Caco-2 (cell line): ENCODE measurements at regions not wholly inside any gene's neighbourhood (a gene's known extent, or its start where the extent isn't known, plus 50 kb on each side); places are given as distances from the start of the nearest gene placed in this dataset.

Experiments
- BruUV-seq: library from RNA; stranded (reverse); fragments of 400-500 nt; replicated peaks from 2 replicates; lab custom pipeline; 2021; lab: Mats Ljungman, UMichigan
- CTCF ChIA-PET: fragments of 300-600 bp; sonication (Branson Sonifier 250); formaldehyde crosslinking; loops from one replicate; lab custom pipeline; 2022; ENCODE audit warnings: antibody characterized with exemption; lab: Charles Lee
- POLR2A ChIA-PET: fragments of 300-600 bp; sonication (Branson Sonifier 250); formaldehyde crosslinking; loops from one replicate; lab custom pipeline; 2022; ENCODE audit warnings: antibody characterized with exemption; lab: Charles Lee
- DNase-seq, 2 experiments: peaks; one replicate each; pipeline versions ENCODE4 v3.0.0 to v3.0.0-alpha.2; 2020 to 2022
- H3K27me3 ChIP-seq: replicated peaks from 2 replicates; pipeline ENCODE4 v1.6.0; 2011; ENCODE audit warnings: low read length; ENCODE audit not compliant: control insufficient read depth, insufficient read depth
- H3K36me3 ChIP-seq: 2 replicates; pipeline ENCODE4 v1.5.1; 2011; ENCODE audit warnings: low read length; ENCODE audit not compliant: control insufficient read depth, insufficient read depth
- H3K4me1 ChIP-seq: fragments of 250-450 bp; sonication (Bioruptor Pico); 2 replicates; pipeline ENCODE4 v1.5.1; 2020; ENCODE audit warnings: mild to moderate bottlenecking
- H3K4me3 ChIP-seq: 2 replicates; pipeline ENCODE4 v1.5.1; 2011; ENCODE audit warnings: low read depth, mild to moderate bottlenecking, control low read depth, low read length
- H3K9me3 ChIP-seq: fragments of 250-450 bp; sonication (Bioruptor Pico); 2 replicates; pipeline ENCODE4 v1.5.1; 2020; ENCODE audit warnings: mild to moderate bottlenecking, moderate library complexity
- H3K27ac Mint-ChIP-seq: one replicate; pipeline ENCODE4 v1.8.0; 2022; ENCODE audit warnings: mixed read lengths; ENCODE audit not compliant: unreplicated experiment
- H3K27me3 Mint-ChIP-seq: one replicate; pipeline ENCODE4 v1.8.0; 2022; ENCODE audit warnings: mixed read lengths; ENCODE audit not compliant: insufficient read depth, unreplicated experiment
- H3K36me3 Mint-ChIP-seq: one replicate; pipeline ENCODE4 v1.8.0; 2022; ENCODE audit warnings: mild to moderate bottlenecking, mixed read lengths; ENCODE audit not compliant: insufficient read depth, unreplicated experiment
- H3K4me1 Mint-ChIP-seq: one replicate; pipeline ENCODE4 v1.8.0; 2022; ENCODE audit warnings: low read depth, mixed read lengths; ENCODE audit not compliant: unreplicated experiment
- H3K4me3 Mint-ChIP-seq: one replicate; pipeline ENCODE4 v1.8.0; 2022; ENCODE audit warnings: mild to moderate bottlenecking, moderate library complexity, mixed read lengths; ENCODE audit not compliant: unreplicated experiment
- H3K9me3 Mint-ChIP-seq: one replicate; pipeline ENCODE4 v1.8.0; 2022; ENCODE audit warnings: mixed read lengths; ENCODE audit not compliant: unreplicated experiment
- CTCF ChIP-seq, 2 experiments: fragments of 200-600 bp in 1 of 2; IDR thresholded peaks; 1 replicate in 1 of 2; 2 replicates in 1 of 2; pipeline versions ENCODE4 v1.5.1 to v1.8.0; 2011 to 2022; ENCODE audit warnings: antibody characterized with exemption in 1 of 2, control low read depth in 1 of 2, inconsistent platforms in 1 of 2, low read depth in 1 of 2, low read length in 1 of 2, mild to moderate bottlenecking in 1 of 2, moderate library complexity in 1 of 2; ENCODE audit not compliant: insufficient read depth in 1 of 2, severe bottlenecking in 1 of 2, unreplicated experiment in 1 of 2
- intact Hi-C: fragments of 100-400 bp; cut with micrococcal nuclease; formaldehyde crosslinking; loops from one replicate; pipeline ENCODE4 v1.10.0; 2022; ENCODE audit not compliant: unreplicated experiment

- BruUV-seq = no TSS peak
- intact Hi-C loops = loop anchor here (10.0 kb wide), 2 partner anchors 234 to 414 kb away; no protein-coding TSS in a partner anchor
- H3K4me1 Mint-ChIP-seq = peaks cover 13% of the 10 kb centered on the region
Measured at GRCh38 chr12:24360461-24360860, 411.0 kb upstream of the SOX5 start.

GRCh38 chr12:24360057-24360456 lies 410.6 kb upstream of the SOX5 start:
- POLR2A ChIA-PET = no interaction called here
- H3K9me3 ChIP-seq = no peaks in the 10 kb centered on the region
- CTCF ChIA-PET = interaction anchor here (0.6 kb wide), 1 partner anchor 123 kb away, joined by 3 read pairs; no protein-coding TSS in a partner anchor
- Mint-ChIP-seq H3K36me3 (no peaks in the 10 kb centered on the region), H3K27ac (no peak overlapping the region), H3K4me3 (no peak overlapping the region), H3K4me1 (peaks cover 13% of the 10 kb centered on the region), H3K9me3 (no peaks in the 10 kb centered on the region), H3K27me3 (no peaks in the 10 kb centered on the region)
- no peak for TF ChIP-seq CTCF (IDR thresholded peaks at IDR 0.05; ENCODE audit: insufficient read depth in 1 of 2, low read depth in 1 of 2, low read length in 1 of 2, severe bottlenecking in 1 of 2, unreplicated experiment in 1 of 2)
- DNase-seq = no peak
- no peaks in the 10 kb centered on the region for H3K27me3 ChIP-seq
- H3K4me1 ChIP-seq = no peaks in the 10 kb centered on the region
- intact Hi-C loops = loop anchor here (10.0 kb wide), 2 partner anchors 235 to 415 kb away; no protein-coding TSS in a partner anchor
- no peaks in the 10 kb centered on the region for H3K36me3 ChIP-seq
- no TSS peak for BruUV-seq
- H3K4me3 ChIP-seq = no peak overlapping the region

More at GRCh38 chr12:24360461-24360860, 411.0 kb upstream of the SOX5 start:
- no peaks in the 10 kb centered on the region for H3K36me3 ChIP-seq
- POLR2A ChIA-PET = no interaction called here
- DNase-seq = no peak
- CTCF ChIA-PET = interaction anchor here (0.6 kb wide), 1 partner anchor 124 kb away, joined by 3 read pairs; no protein-coding TSS in a partner anchor
- TF ChIP-seq CTCF (IDR thresholded peaks at IDR 0.05; ENCODE audit: insufficient read depth in 1 of 2, low read depth in 1 of 2, low read length in 1 of 2, severe bottlenecking in 1 of 2, unreplicated experiment in 1 of 2) = no peak
- no peak overlapping the region for H3K4me3 ChIP-seq
- no peaks in the 10 kb centered on the region for H3K27me3 Mint-ChIP-seq
- H3K9me3 ChIP-seq = no peaks in the 10 kb centered on the region
- H3K4me3 Mint-ChIP-seq = no peak overlapping the region
- H3K27me3 ChIP-seq = no peaks in the 10 kb centered on the region
- no peak overlapping the region for H3K27ac Mint-ChIP-seq
- H3K9me3 Mint-ChIP-seq = no peaks in the 10 kb centered on the region
- no peaks in the 10 kb centered on the region for H3K4me1 ChIP-seq
- H3K36me3 Mint-ChIP-seq = no peaks in the 10 kb centered on the region

- no peaks in the 10 kb centered on the region for H3K36me3 Mint-ChIP-seq
- no peak overlapping the region for H3K4me3 Mint-ChIP-seq
- ChIA-PET POLR2A (no interaction called here), CTCF (no interaction called here)
- H3K27me3 Mint-ChIP-seq = no peaks in the 10 kb centered on the region
- no peak for DNase-seq
- H3K4me1 Mint-ChIP-seq = peaks cover 13% of the 10 kb centered on the region
- intact Hi-C loops = no loop called here
- BruUV-seq = no TSS peak
- no peak overlapping the region for H3K27ac Mint-ChIP-seq
- no peaks in the 10 kb centered on the region for H3K9me3 Mint-ChIP-seq
- H3K4me1 ChIP-seq = no peaks in the 10 kb centered on the region
- H3K4me3 ChIP-seq = no peak overlapping the region
- no peaks in the 10 kb centered on the region for H3K9me3 ChIP-seq
- TF ChIP-seq CTCF (IDR thresholded peaks at IDR 0.05; ENCODE audit: insufficient read depth in 1 of 2, low read depth in 1 of 2, low read length in 1 of 2, severe bottlenecking in 1 of 2, unreplicated experiment in 1 of 2) = no peak
- H3K27me3 ChIP-seq = no peaks in the 10 kb centered on the region
- H3K36me3 ChIP-seq = no peaks in the 10 kb centered on the region
Measured at GRCh38 chr12:24359418-24359817, 409.9 kb upstream of the SOX5 start.
